Esophagus squamous epithelium (tissue), 4 donors: ENCODE measurements at regions not wholly inside any gene's neighbourhood (a gene's known extent, or its start where the extent isn't known, plus 50 kb on each side); places are given as distances from the start of the nearest gene placed in this dataset.

ENCODE experiments used
- POLR2A ChIP-seq, 4 donors: fragments of 450-650 bp; IDR thresholded peaks; one replicate each; pipeline ENCODE4 v1.6.1; 2017; ENCODE audit warnings: antibody characterized with exemption in 4 of 4, mild to moderate bottlenecking in 4 of 4, moderate library complexity in 3 of 4
- TF ChIP-seq, protein P1 (sequence below), 6 experiments: fragments of 450-650 bp in 4 of 6; fragments of 200-600 bp in 2 of 6; sonication (generic) in 2 of 6; IDR thresholded peaks; one replicate each; pipeline ENCODE4 v1.5.1; 2016 to 2019; ENCODE audit warnings: antibody characterized with exemption in 6 of 6, mild to moderate bottlenecking in 4 of 6, moderate library complexity in 4 of 6

DNA sequence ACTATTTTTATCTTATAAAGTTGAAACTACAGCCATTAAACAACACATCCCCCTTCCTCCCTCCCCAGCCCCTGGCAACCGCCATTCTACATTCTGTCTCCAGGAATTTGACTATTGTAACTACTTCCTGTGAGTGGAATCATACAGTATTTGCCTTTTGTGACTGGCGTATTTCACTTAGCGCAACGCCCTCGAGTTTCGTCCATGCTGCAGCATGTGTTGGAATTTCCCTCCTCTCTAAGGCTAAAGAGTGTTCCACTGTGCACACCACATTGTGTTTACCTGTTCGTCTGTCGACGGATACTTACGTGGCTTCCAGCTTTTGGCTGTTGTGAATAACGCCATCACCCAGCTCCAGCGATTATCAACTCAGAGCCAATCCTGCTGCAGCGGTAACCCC lies 52.0 kb upstream of the DLG1 start:
- TF ChIP-seq, protein P1, sequence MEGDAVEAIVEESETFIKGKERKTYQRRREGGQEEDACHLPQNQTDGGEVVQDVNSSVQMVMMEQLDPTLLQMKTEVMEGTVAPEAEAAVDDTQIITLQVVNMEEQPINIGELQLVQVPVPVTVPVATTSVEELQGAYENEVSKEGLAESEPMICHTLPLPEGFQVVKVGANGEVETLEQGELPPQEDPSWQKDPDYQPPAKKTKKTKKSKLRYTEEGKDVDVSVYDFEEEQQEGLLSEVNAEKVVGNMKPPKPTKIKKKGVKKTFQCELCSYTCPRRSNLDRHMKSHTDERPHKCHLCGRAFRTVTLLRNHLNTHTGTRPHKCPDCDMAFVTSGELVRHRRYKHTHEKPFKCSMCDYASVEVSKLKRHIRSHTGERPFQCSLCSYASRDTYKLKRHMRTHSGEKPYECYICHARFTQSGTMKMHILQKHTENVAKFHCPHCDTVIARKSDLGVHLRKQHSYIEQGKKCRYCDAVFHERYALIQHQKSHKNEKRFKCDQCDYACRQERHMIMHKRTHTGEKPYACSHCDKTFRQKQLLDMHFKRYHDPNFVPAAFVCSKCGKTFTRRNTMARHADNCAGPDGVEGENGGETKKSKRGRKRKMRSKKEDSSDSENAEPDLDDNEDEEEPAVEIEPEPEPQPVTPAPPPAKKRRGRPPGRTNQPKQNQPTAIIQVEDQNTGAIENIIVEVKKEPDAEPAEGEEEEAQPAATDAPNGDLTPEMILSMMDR (IDR thresholded peaks at IDR 0.05): no peak
- TF ChIP-seq POLR2A (IDR thresholded peaks at IDR 0.05): no peak
